ENCODE measurements at regions not wholly inside any gene's neighbourhood (a gene's known extent, or its start where the extent isn't known, plus 50 kb on each side); places are given as distances from the start of the nearest gene placed in this dataset.

GRCh38 chr4:163048447-163048846, 118.2 kb downstream of the NAF1 start:
- Histone ChIP-seq H3K79me2 (no peaks in the 10 kb centered on the region), H3K27ac (no peak overlapping the region), H3K4me3 (ENCODE audit: low read depth, low read length) (no peak overlapping the region), H2AFZ (no peak overlapping the region), H3K36me3 (ENCODE audit: control insufficient read depth, insufficient read depth, low read length) (no peaks in the 10 kb centered on the region), H3K4me2 (ENCODE audit: low read length) (no peak overlapping the region), H3K4me1 (no peaks in the 10 kb centered on the region), H3K9ac (no peak overlapping the region), H3K9me3 (ENCODE audit: control insufficient read depth, low read length) (no peaks in the 10 kb centered on the region), H3K27me3 (ENCODE audit: control insufficient read depth, insufficient read depth, low read length) (no peaks in the 10 kb centered on the region)
- TF ChIP-seq CTCF (IDR thresholded peaks at IDR 0.05), result no peak

DNA sequence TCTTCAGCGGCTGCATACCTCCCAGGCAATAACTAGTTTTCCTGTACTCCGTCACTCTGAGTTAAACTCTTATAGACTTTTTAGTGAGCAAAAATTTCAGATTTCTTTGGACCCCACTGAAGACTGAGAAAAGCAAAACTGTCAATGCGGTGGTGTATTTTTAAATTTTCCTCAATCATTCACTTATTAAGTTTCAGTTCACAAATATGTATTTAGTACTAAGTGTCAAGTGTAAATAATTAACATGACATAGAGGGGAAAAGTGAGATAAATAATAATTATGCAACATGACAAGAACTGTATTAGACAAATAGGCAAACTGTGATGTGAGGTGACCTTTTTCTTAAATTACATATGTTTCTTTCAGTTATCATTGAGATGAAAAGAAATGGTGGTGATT, 124.4 kb downstream of the NAF1 start:
- H3K79me2 ChIP-seq, result no peaks in the 10 kb centered on the region

GRCh38 chr4:163017135-163017534, 149.6 kb downstream of the NAF1 start:
- H3K4me3 ChIP-seq (ENCODE audit: low read depth, low read length), result no peak overlapping the region
- H3K27me3 ChIP-seq (ENCODE audit: control insufficient read depth, insufficient read depth, low read length), result no peaks in the 10 kb centered on the region
- no peak overlapping the region for H3K27ac ChIP-seq
- H2AFZ ChIP-seq, result no peak overlapping the region
- no peaks in the 10 kb centered on the region for H3K9me3 ChIP-seq (ENCODE audit: control insufficient read depth, low read length)
- no peak overlapping the region for H3K4me2 ChIP-seq (ENCODE audit: low read length)
- no peaks in the 10 kb centered on the region for H3K4me1 ChIP-seq
- no peak for TF ChIP-seq CTCF (IDR thresholded peaks at IDR 0.05)
- no peak overlapping the region for H3K9ac ChIP-seq
- H3K36me3 ChIP-seq (ENCODE audit: control insufficient read depth, insufficient read depth, low read length), result no peaks in the 10 kb centered on the region
- no peaks in the 10 kb centered on the region for H3K79me2 ChIP-seq

More for the DNA sequence above, 124.4 kb downstream of the NAF1 start:
- TF ChIP-seq CTCF (IDR thresholded peaks at IDR 0.05), result no peak
- Histone ChIP-seq H3K36me3 (ENCODE audit: control insufficient read depth, insufficient read depth, low read length) (no peaks in the 10 kb centered on the region), H3K4me2 (ENCODE audit: low read length) (no peak overlapping the region), H2AFZ (no peak overlapping the region), H3K27me3 (ENCODE audit: control insufficient read depth, insufficient read depth, low read length) (no peaks in the 10 kb centered on the region), H3K9ac (no peak overlapping the region), H3K4me1 (no peaks in the 10 kb centered on the region), H3K9me3 (ENCODE audit: control insufficient read depth, low read length) (no peaks in the 10 kb centered on the region), H3K4me3 (ENCODE audit: low read depth, low read length) (no peak overlapping the region), H3K27ac (no peak overlapping the region)

GRCh38 chr4:163012816-163013215, 153.9 kb downstream of the NAF1 start:
- Histone ChIP-seq H3K4me1 (no peaks in the 10 kb centered on the region), H3K4me3 (ENCODE audit: low read depth, low read length) (no peak overlapping the region), H3K9ac (no peak overlapping the region), H3K27me3 (ENCODE audit: control insufficient read depth, insufficient read depth, low read length) (no peaks in the 10 kb centered on the region), H3K4me2 (ENCODE audit: low read length) (no peak overlapping the region), H3K9me3 (ENCODE audit: control insufficient read depth, low read length) (no peaks in the 10 kb centered on the region), H3K79me2 (no peaks in the 10 kb centered on the region), H3K36me3 (ENCODE audit: control insufficient read depth, insufficient read depth, low read length) (no peaks in the 10 kb centered on the region), H3K27ac (no peak overlapping the region), H2AFZ (no peak overlapping the region)
- no peak for TF ChIP-seq CTCF (IDR thresholded peaks at IDR 0.05)

GRCh38 chr4:163003979-163004378, 162.7 kb downstream of the NAF1 start:
- Histone ChIP-seq H3K27ac (no peak overlapping the region), H3K4me2 (ENCODE audit: low read length) (no peak overlapping the region), H3K4me3 (ENCODE audit: low read depth, low read length) (no peak overlapping the region), H3K9ac (no peak overlapping the region), H3K36me3 (ENCODE audit: control insufficient read depth, insufficient read depth, low read length) (no peaks in the 10 kb centered on the region), H2AFZ (no peak overlapping the region), H3K4me1 (no peaks in the 10 kb centered on the region), H3K79me2 (no peaks in the 10 kb centered on the region), H3K27me3 (ENCODE audit: control insufficient read depth, insufficient read depth, low read length) (no peaks in the 10 kb centered on the region), H3K9me3 (ENCODE audit: control insufficient read depth, low read length) (no peaks in the 10 kb centered on the region)
- TF ChIP-seq CTCF (IDR thresholded peaks at IDR 0.05), result no peak

All from parathyroid adenoma (tissue), 2 donors.